ENCODE measurements at regions not wholly inside any gene's neighbourhood (a gene's known extent, or its start where the extent isn't known, plus 50 kb on each side); places are given as distances from the start of the nearest gene placed in this dataset.

- TF ChIP-seq CHD7 (IDR thresholded peaks at IDR 0.05; ENCODE audit: insufficient replicate concordance, low read length) (no peak), MAX (IDR thresholded peaks at IDR 0.05) (no peak), RBBP5 (IDR thresholded peaks at IDR 0.05; ENCODE audit: borderline replicate concordance, low read depth, low read length) (no peak), CTBP2 (IDR thresholded peaks at IDR 0.05; ENCODE audit: borderline replicate concordance, insufficient read depth, insufficient read length, low read length) (no peak), KDM4A (IDR thresholded peaks at IDR 0.05; ENCODE audit: low read depth, low read length, severe bottlenecking) (no peak), RFX5 (IDR thresholded peaks at IDR 0.05; ENCODE audit: borderline replicate concordance, low read depth, low read length) (no peak), GABPA (IDR thresholded peaks at IDR 0.05; ENCODE audit: borderline replicate concordance, insufficient read depth, low read length) (no peak), BCL11A (IDR thresholded peaks at IDR 0.05; ENCODE audit: low read depth in 2 of 2, low read length in 2 of 2) (no peak), SIX5 (IDR thresholded peaks at IDR 0.05; ENCODE audit: low read depth, low read length) (no peak), CHD1 (IDR thresholded peaks at IDR 0.05; ENCODE audit: low read depth, low read length) (no peak)
These were observed 140.2 kb downstream of the NUFIP1 start (continued) for GRCh38 chr13:44848920-44849676.
